IPS DF 19.7 (cell line): ENCODE measurements at regions not wholly inside any gene's neighbourhood (a gene's known extent, or its start where the extent isn't known, plus 50 kb on each side); places are given as distances from the start of the nearest gene placed in this dataset.

Source experiments
- DNase-seq: peaks from one replicate; pipeline ENCODE4 v3.0.0-alpha.2; 2013; ENCODE audit warnings: low read depth, low spot score

- DNase-seq: no peak
Observed at GRCh38 chr4:176843710-176844109, 51.0 kb upstream of the VEGFC start.

DNA sequence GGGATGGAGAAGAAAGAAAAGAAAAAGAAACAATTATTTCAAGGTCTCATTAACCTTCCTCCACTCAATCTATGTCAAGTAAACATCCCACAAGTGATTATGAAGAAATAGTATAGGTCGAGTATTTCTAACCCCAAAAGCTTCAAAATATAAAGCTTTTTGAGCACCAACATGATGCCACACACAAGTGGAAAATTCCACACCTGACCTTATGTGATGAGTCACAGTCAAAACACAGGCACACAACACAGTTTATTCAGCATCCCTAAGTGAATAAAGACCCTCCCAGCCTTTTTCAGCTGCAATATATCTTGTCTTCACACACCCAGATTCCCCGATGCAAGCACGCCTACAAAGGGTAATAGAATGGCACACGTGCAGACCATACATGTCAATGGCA is 51.7 kb upstream of the VEGFC start:
- no peak for DNase-seq

- DNase-seq: no peak
Observed at GRCh38 chr4:176845636-176846035, 52.9 kb upstream of the VEGFC start.

DNA sequence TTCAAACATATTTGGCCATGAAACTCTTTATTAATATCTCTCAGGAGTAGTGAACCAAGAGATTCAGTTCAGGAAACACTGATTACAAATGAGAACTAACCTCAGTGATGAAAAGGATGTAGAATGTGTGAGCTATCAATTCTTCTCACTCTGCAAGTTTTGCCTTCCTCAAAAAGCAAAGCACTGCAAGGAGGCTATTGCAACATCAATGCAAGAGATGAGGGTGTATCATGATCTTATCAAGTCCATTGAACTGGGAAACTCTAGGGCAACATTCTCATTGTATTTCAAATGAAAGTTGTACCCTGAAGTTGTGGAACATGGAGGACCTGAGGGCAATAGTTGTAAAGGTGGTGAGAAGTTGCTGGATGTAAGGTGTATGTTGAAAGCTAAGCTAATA is 56.4 kb upstream of the VEGFC start:
- DNase-seq: no peak

DNA sequence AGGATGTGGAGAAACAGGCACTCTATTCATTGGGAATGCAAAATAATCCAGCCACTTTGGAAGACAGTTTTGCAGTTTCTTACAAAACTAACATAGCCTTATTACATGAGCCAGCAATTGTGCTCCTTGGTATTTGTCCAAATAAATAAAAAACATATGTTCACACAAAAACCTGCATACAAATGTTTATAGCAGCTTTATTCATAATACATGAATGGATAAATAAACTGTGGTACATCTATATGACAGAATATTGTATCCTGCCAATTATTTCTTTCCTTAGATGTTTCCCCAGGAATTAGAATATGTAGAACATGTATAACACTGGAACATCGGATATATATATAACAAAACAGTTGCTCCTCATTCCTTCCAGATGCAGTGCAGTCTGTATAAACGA is 57.7 kb upstream of the VEGFC start:
- DNase-seq: no peak

- DNase-seq: no peak
Observed at GRCh38 chr4:176856421-176856820, 63.7 kb upstream of the VEGFC start.

DNA sequence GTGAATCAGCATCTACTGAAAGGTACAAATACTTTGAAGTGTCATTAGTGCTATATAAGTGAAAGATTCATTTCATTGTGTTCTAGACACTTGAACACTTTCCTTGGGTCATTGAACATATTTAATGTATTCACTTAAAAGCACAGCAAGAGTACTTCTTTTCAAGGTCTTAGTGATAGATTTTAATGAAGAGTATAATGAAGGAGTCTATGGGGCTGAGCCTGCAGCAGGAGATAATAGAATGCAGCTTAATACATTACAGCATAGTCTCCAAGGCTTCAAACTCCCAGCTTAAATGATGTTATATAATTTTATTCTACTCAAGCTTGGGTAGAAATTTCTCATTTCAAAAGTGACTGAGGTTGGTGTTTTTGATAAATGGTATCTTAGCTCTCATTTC is 66.1 kb upstream of the VEGFC start:
- DNase-seq: no peak

DNA sequence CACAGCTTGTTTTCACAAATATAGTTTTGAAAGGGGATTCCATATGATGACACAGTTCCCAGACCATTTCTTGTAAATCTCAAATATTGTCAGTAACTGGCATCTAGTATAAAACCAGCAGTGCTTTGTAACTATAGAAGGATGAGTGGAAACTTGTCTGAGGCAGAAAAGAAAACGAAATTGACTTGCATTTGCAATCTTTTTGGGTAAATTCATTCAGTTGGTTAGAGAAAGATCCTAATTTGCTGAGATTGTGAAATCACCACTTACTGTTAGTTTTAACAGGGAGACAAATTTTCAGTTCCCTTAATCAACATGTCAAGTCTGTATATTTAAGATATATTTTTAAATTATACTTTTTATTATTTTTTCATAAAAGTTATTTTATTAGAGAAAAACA is 71.5 kb upstream of the VEGFC start:
- no peak for DNase-seq

- no peak for DNase-seq
Observed at GRCh38 chr4:176868676-176869075, 76.0 kb upstream of the VEGFC start.

DNA sequence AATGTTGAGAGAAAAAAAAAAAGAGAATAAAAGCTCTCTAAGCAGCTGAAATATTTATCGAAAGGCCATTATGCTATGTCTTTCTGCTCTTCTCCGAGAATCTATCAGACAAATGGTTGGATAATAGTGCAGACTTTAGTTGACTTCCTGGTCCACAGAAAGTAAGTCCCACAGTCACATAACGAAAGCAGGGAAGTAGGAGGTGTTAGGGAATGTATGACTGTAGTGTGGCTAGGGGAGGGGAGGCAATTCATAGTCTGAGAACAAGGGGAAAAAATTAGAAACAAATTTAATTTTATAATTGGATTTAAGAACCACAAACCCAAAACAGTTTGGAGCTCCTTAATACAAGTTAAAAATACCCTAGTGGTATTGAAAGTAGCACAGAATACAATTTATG is 79.7 kb upstream of the VEGFC start:
- no peak for DNase-seq

- DNase-seq: no peak
Observed at GRCh38 chr4:176874721-176875445, 82.2 kb upstream of the VEGFC start.

DNA sequence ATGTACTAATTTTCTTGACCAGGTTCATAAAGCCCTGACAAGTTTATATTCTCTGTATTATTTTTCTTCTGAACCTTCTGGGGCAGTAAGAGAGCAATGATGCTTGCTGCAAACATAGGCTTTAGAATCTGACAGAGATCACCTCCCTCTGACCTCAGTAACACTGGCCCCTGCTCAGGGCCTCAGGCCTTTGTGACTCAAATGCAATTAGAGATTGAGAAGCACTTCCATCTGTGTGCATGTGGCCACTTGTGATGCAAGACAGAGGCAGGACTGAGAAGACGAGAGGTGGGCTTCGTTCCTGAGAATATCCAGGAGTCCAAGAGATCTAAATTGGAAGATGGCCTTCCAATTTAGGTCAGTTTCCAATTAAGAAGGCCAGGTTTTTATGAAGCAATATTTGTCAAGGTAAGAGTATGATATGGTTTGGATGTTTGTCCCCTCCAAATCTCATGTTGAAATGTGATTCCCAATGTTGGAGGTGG is 82.8 kb upstream of the VEGFC start:
- DNase-seq: no peak

- no peak for DNase-seq
Observed at GRCh38 chr4:176879380-176880116, 86.8 kb upstream of the VEGFC start.

DNA sequence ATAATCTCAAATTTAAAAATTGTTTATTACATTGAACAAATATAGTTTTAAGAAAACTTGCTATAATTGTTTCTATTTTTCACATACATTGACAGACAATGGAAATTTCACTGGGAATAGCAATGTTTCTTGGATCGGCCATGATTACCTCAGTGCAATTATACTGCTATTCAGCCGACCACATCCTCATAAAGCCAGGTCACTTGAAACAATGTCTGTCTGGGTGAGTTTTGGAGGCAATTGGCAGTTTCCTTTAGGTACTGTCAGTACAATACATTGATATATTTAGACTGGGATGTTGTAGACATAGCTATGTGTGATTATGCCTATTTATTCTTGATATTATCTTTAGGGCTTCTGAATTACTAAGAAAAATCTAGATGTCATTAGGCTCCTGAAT is 89.5 kb upstream of the VEGFC start:
- DNase-seq: no peak

DNA sequence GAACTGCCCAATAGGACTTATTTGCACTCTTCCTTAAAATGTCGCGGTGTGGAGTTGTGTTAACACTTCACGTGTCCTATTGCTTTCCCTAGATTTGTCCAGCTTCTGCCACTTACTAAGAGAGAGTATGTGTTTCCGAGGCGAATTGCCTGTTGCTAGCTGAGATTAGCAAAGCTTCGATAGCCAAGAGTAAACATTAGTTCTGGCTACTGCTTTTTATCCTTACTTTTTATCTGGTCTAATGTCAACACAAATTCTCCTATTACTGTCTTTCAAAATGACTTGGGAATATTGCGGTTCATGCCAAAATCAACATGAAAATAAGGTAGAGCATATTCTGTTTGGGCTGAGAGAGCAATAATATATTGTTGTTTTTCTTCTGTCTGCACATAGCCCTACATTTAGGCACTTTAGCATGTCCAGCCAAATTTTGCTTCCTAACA is 90.4 kb upstream of the VEGFC start:
- no peak for DNase-seq

- DNase-seq: no peak
Observed at GRCh38 chr4:176883681-176884418, 91.1 kb upstream of the VEGFC start.

- DNase-seq: no peak
Observed at GRCh38 chr4:176885224-176885623, 92.5 kb upstream of the VEGFC start.

DNA sequence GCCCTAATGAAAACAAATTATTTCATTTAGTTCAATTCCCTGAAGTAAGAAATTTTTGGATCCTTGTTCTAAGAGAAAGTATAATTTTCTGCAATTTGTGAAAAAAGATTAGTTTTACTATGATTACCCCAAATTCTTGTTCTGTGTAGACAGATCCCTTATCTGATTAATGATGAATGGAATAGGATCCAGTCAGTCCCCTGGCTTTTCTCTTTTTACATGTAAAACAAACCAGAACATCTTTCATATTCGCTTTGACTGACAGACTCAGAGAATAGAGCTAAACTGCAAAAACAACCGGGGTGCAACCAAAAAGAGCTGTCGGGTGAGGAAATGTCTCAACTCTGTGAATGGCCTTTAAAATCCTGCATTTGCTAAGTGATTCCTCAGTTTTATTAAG is 93.4 kb upstream of the VEGFC start:
- no peak for DNase-seq

DNA sequence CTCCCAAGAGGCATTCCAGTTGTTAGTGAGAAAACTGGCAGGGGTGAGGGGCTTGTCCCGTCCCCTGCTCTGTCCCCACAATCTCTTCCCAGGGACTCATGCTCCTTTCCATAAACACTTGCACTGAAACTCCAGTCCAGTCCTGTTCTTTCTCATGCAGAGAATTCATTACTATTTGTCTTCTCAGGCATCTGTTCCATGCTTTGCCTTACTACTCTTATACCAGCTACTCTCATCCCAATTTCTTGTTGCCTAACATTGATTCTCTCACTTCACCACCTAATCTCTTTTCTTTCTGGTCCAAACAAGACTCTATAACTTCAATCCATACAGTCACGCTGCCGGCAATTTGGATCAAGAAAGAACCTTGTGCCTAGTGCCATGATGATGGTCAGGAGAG is 97.1 kb upstream of the VEGFC start:
- no peak for DNase-seq

- DNase-seq: no peak
Observed at GRCh38 chr4:176894498-176894897, 101.8 kb upstream of the VEGFC start.

GRCh38 chr4:176896211-176896610 is 103.5 kb upstream of the VEGFC start:
- DNase-seq: no peak

GRCh38 chr4:176897226-176897625 is 104.5 kb upstream of the VEGFC start:
- no peak for DNase-seq

DNA sequence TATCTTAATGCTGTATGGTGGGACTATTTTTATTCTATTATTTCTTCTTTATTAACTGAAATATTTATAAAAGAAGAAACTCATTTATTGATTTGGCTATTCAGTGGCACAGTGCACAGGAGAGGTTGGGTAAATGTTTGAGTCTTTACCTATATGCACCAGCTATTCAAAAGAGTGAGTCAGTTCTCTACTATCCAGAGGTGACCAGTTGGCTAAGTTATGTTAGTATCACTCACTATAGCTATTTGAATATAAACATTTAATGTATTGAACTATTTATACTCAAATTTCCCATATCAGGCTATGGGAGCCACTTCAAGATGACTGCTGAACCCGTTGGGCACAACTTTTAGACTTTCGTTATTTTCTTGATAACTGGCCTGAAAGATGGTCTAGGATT is 106.1 kb upstream of the VEGFC start:
- DNase-seq: no peak
